H1 (cell line): ENCODE measurements at regions not wholly inside any gene's neighbourhood (a gene's known extent, or its start where the extent isn't known, plus 50 kb on each side); places are given as distances from the start of the nearest gene placed in this dataset.

Experiments
- ATF2 ChIP-seq: IDR thresholded peaks from 2 replicates; pipeline ENCODE4 v1.6.1; 2012; ENCODE audit warnings: low read length, inconsistent platforms
- CTCF ChIP-seq, 3 experiments: IDR thresholded peaks; 1 replicate in 2 of 3; 2 replicates in 1 of 3; pipeline versions ENCODE4 v1.5.1 to v1.6.1; 2011; ENCODE audit warnings: low read length in 3 of 3, mild to moderate bottlenecking in 3 of 3, inconsistent platforms in 2 of 3, low read depth in 1 of 3, moderate library complexity in 1 of 3; ENCODE audit not compliant: insufficient read depth in 1 of 3; ENCODE audit errors: control extremely low read depth in 1 of 3
- EP300 ChIP-seq, 2 experiments: IDR thresholded peaks; 1 replicate in 1 of 2; 2 replicates in 1 of 2; pipeline ENCODE4 v1.6.1; 2011 to 2012; ENCODE audit warnings: low read depth in 2 of 2, low read length in 2 of 2, mild to moderate bottlenecking in 2 of 2, borderline replicate concordance in 1 of 2, inconsistent platforms in 1 of 2, moderate library complexity in 1 of 2
- GTF2F1 ChIP-seq: IDR thresholded peaks from 2 replicates; pipeline ENCODE4 v1.6.1; 2012; ENCODE audit warnings: low read depth, low read length, improper control_type of control experiment, borderline replicate concordance
- NRF1 ChIP-seq: IDR thresholded peaks from 2 replicates; pipeline ENCODE4 v1.6.1; 2011; ENCODE audit warnings: mild to moderate bottlenecking, low read depth, low read length, improper control_type of control experiment
- POLR2A ChIP-seq, 2 experiments: IDR thresholded peaks; 1 replicate in 1 of 2; 2 replicates in 1 of 2; pipeline ENCODE4 v1.6.1; 2011; ENCODE audit warnings: low read depth in 2 of 2, low read length in 2 of 2, mild to moderate bottlenecking in 2 of 2; ENCODE audit errors: control extremely low read depth in 1 of 2
- RBBP5 ChIP-seq: IDR thresholded peaks from 2 replicates; pipeline ENCODE4 v1.7.1; 2012; ENCODE audit warnings: low read depth, mild to moderate bottlenecking, inconsistent platforms, low read length, moderate library complexity, borderline replicate concordance
- SIN3A ChIP-seq, 2 experiments: IDR thresholded peaks in 1 of 2; conservative IDR thresholded peaks in 1 of 2; 2 replicates each; pipeline ENCODE4 v1.6.1; 2011 to 2012; ENCODE audit warnings: low read length in 2 of 2, improper control_type of control experiment in 1 of 2, low read depth in 1 of 2, mild to moderate bottlenecking in 1 of 2
- TF ChIP-seq, protein P1 (sequence below): IDR thresholded peaks from 2 replicates; pipeline ENCODE4 v1.6.1; 2011; ENCODE audit warnings: low read length, improper control_type of control experiment

- no peak for TF ChIP-seq CTCF (IDR thresholded peaks at IDR 0.05; ENCODE audit: control extremely low read depth in 1 of 3, insufficient read depth in 1 of 3, low read depth in 1 of 3, low read length in 3 of 3)
- TF ChIP-seq NRF1: no peak
- TF ChIP-seq ATF2: no peak
- TF ChIP-seq RBBP5: no peak
- no peak for TF ChIP-seq POLR2A (IDR thresholded peaks at IDR 0.05; ENCODE audit: control extremely low read depth in 1 of 2, low read depth in 2 of 2, low read length in 2 of 2)
- TF ChIP-seq GTF2F1: no peak
- no peak for TF ChIP-seq EP300 (IDR thresholded peaks at IDR 0.05; ENCODE audit: borderline replicate concordance in 1 of 2, low read depth in 2 of 2, low read length in 2 of 2)
- TF ChIP-seq SIN3A (conservative IDR thresholded peaks at IDR 0.05 in 1 of 2, IDR thresholded peaks at IDR 0.05 in 1 of 2; ENCODE audit: low read depth in 1 of 2, low read length in 2 of 2): no peak
- TF ChIP-seq, protein P1, sequence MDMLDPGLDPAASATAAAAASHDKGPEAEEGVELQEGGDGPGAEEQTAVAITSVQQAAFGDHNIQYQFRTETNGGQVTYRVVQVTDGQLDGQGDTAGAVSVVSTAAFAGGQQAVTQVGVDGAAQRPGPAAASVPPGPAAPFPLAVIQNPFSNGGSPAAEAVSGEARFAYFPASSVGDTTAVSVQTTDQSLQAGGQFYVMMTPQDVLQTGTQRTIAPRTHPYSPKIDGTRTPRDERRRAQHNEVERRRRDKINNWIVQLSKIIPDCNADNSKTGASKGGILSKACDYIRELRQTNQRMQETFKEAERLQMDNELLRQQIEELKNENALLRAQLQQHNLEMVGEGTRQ: no peak
Observed at GRCh38 chr12:91311081-91311480, 128.5 kb upstream of the DCN start.
